Stimulated activated CD8-positive, alpha-beta memory T cell treated with anti-CD3 and anti-CD28 coated beads, Interleukin-7, amount 100 ng/mL, for 24 hours (primary cell): ENCODE measurements at regions not wholly inside any gene's neighbourhood (a gene's known extent, or its start where the extent isn't known, plus 50 kb on each side); places are given as distances from the start of the nearest gene placed in this dataset.
A peak's percentile ranks its signal among the peaks of the same experiment; 100 is the strongest.

ENCODE experiments used
- DNase-seq: peaks from one replicate; pipeline ENCODE4 v3.0.0-alpha.2; 2020; ENCODE audit warnings: low read depth

DNA sequence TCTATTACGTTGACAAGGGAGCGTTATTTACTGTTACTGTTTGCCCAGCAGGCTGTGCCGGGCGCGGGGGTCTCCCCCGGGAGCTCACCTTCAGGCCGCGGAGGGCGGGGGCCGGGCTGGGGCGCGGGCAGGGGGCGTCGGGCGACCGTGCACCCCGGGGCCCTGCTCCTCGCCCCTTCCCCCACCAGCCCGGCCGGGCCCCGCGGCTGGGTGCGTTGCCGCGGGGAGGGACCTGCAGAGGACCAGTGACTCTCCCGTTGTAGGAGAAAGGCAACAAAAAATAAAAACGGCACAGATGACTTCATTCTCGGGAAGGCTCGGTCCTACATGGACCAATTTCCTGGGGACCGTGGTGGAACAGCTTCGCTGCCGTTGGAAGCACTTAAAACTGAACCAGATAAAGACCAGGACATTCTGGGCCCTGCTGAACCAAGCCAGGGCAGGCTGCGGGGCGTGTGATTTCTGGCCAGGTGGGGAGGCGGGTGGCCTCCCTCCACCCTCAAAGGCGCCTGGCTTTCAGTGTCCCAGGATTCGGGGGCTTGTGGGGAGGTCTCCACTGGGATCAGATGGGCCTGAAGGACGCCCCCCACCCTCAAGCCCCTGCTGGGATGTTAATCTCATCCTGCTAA is 57.4 kb downstream of the IGLL1 start:
- DNase-seq = no peak

DNA sequence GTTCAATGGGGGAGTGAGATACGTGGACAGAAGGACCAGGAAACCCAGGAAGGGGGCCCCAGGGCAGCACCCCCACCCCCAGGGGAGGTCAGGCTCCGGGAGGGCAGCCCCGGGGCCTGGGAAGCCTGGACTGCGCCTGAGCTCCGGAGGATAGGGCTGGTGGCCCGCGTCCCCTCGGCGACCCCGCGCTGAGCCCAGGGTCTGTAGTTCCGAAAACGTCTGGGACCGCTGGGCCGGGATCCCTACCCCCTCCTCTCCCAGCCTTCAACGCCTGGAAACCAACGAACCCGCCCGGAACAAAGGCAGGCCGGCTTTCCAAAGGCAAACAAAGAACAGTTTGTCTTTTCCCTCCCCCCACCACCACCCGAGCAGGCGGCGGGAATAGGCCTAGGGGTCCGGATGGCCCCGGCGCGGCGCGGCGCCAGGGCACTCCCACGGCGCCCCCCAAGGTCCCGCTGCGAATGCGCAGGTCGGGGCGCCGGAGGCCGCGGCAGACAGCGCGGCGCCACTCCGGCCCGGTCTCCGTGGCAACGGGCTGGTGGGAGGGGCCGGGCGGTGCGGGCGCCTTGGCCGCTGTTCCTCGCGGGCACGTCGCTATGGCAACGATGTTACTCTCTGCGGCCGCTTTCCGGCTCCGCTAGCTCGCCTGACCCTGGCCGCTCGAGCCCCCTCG is 58.5 kb downstream of the IGLL1 start:
- DNase-seq = peak; percentile 53

DNA sequence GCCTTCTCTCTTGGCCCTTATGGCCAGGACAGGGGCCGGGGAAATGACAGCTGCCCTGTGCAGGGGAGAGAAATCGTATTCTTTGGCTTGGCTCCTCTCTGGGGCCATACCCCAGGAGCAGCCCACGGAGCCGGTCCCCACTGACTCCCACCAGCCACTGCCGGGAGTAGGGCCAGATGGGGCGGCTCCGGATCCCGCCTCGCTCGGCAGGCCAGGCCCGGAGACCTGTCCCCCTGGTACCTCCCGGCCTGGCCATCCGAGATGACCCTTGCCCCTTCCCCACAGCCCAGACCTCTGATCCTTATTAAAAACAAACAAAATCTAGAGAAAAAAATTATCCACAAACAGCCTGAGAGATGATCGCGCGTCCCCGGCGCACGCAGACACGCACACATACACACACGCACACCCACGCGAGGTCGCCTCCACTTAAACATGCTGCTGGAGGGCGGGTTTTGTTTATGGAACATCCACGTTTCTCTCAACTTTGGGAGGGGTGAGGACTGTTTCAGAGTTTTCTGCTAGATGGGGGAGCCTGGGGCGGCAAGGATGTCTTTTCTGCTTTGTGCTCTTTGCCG is 59.1 kb downstream of the IGLL1 start:
- DNase-seq = no peak

DNA sequence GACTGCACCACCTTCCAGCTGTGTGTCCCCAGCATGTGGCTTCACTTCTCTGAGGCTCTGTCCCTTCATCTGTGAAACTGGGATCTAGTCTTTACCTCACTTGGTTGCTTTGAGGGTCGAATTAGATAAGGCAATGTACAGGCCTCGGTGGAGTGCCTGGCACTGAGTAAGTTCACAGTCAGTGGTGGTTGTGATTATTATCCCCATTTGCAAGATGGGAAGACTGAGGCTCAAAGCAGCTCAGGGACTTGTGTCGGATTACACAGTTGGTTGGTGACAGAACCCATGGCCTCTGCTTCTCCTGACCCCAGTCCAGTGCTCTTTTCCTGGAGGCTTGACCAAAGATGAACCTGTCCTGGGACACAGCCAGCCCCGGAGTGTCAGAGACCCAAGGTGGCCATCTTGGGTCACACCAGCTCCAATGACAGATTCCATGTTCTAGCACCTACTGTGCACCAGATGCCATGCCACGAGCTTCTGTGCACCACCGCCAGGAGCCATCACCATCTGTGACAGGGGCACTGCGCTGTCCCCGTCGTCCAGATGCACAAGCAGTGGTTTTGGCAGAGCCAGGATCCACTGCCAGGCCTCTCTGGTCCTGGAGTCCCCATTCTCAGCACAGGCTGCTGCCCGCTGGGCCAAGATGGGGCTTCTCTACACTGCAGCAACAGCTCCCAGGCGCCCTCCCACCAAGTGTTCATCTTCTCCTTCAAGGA is 60.5 kb downstream of the IGLL1 start:
- DNase-seq = no peak

DNA sequence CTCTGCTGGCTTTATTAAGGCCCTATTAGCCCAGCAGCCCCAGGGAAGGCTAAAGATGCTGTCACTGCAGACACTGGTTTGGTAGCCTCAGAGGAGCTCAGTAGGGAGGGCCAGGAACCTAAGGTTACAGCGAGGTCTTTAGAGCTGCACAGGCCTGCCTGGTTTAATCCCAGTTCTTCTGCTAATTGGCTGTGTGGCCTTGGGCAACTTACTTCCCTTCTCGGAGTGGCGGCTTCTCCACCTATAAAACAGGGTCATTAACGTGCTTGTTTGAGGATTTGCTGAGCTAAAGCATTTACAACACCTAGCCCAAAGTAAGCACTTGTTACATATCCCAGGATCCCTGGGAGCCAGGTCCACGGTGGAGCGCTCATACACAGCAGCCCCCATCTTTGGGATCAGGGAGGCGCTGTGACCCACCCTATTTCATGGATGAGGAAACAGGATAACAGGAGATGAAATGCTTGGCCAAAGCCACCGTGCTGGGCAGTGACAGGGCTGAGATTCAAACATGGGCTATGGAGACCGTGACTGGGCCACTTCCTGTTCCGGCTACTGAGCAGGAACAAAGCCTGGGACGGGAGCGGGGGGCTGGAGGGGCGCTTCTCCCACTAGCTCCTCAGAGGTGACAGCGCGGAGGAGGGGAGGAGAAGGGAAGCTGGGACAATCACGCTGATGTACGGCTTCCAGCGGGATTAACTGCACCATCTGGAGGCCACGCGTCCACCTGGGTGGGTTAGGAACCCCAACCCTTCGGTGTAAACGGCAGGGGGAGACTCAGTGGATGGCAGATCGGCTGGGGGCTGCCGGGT is 61.5 kb downstream of the IGLL1 start:
- DNase-seq = no peak

DNA sequence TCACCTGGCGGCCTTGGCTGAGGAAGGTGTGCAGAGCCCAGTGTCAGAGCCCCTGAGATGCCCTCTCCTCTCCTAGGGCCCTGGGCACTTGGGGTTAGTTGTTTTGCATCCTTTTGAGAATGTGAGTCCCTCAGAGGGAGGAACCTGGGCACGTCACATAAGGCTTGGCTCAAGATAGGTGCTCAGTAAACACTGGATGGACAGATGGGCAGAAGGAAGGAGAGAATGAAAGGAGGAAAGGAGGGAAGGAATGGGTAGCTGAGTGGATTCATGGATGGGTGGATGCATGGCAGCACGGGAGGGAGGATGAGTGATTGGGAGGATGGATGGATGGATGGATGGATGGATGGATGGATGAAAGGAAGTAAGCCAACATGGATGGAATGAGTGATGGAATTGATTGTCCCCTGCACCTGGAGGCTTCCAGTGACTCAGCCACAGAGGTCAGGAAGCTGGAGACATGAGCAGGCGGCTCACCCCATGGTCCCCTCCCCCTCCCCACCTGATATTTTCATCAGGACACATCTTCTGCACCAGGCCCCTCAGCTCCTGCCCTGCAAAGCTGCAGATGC is 62.2 kb downstream of the IGLL1 start:
- no peak for DNase-seq

DNA sequence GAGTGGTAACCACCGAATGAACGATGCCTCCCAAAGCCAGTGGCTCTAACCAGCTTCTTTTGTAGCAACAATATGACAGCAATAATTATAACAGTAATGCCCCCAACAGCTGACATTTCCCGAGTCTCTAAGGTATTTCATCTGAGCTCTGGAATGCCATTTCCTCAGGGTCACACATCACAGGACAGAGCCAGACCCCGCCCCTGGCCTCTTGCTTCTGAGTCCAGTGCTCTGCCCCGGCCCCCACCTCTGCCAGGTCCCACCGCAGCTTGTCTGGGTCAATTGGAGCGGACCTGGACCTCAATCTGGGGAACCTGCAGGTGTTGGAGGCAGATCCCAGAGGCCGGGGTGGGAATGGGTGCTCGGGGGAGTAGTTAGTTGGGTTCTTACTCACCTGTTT is 63.8 kb downstream of the IGLL1 start:
- no peak for DNase-seq

DNA sequence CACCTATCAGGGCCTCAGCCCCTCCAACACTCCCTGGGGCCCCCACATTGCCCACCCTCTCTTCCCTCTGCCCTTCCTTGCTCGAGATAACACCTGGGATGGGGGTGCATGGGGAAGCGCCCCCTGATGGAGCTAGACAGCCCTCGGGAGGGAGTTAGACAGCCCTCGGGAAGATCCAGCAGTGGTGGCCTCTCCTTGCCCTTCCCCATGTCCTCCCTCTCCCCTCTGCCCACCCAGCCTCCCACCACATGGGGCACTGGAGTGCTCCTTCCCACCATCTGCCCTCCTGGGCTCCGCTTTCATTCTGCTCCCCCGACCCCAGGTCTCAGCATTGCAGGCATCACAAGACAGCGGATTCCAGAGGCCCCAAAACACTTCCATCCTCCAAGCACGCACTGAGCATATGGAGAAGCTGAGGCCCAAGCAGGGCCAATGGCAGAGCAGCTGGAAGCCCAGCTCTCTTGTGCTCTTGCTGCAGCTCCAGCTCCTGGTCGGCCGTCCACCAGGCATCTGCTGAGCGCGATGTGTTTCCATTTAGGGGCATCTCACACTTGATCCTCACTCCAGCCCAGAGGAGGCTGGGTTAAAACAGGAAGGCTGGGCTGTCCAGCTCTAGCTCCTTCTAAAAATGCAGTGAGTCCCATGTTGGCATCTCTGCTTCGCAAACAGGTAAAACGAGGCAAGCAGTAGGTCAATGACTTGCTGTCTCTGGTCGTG is 65.6 kb downstream of the IGLL1 start:
- DNase-seq = no peak

DNA sequence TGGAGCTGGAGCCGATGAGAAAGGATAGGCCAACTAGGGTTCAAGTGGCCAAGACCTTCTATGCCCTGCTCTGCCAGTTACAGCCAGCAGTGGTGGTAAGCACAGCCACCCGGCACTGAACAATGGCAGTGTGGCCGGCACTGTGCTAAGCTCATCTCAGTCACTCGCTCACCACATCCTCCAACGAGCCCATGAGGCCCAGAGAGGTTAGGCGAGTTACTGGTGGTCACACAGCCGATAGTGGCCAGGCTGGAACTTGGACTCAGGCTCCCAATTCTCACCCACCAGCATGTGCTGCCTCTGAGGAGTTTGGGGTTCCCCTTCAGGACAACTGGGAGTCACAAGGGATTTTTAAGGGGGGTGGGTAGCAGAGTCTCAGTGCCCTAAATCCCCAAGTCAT is 66.4 kb downstream of the IGLL1 start:
- no peak for DNase-seq

DNA sequence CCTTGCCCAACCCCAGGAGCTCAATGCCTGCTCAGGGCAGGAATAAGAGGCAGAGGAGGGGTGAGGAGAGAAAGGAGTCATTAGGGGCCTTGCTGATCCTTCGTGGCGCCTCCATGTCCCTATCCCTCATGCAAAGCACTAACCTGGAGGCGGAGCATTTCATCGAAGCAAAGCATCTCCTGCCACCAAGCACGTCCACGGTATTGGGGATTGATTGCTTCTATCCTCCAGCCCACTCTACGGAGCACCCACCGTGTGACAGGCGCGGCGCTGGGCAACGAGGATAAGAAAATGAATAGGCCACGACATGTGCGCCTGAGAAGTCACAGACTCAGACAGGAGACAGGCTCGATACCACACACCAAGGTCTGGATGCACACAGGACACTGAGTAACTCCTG is 67.0 kb downstream of the IGLL1 start:
- DNase-seq = no peak

DNA sequence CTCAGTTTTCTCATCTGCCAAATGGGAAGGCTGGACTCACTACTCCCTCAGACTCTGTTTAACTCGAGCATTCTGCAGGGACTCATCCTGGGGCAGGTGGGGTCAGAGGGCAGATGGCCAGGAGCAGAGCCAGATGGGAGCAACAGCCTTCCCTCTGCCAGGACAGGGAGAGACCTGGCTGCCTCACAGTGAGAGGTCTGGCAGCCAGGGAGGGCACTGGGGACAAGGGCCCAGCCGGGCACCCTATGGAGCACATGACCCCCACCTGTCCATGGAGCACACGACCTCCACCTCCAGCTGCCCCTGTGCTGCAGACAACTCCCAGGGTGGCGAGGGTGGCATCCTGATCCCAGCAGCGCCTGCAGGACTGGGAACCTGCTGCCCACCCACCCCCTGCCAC is 67.4 kb downstream of the IGLL1 start:
- no peak for DNase-seq

DNA sequence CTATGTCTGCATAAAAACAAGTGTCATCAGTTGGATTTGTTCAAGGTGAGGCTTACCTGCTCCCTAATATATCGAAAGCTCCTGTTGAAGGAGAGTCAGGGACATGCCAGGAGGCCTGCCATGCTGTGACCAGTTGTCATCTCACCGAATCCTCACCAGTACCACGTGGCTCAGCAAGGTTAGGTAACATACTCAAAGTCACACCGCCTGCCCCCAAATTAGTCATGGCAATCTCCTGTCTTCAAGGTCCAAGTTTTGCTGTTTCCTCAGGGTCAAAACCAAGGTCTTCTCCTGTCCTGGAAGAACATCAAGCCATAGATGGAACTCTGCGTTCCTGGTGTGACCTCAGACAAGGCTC is 67.8 kb downstream of the IGLL1 start:
- no peak for DNase-seq

DNA sequence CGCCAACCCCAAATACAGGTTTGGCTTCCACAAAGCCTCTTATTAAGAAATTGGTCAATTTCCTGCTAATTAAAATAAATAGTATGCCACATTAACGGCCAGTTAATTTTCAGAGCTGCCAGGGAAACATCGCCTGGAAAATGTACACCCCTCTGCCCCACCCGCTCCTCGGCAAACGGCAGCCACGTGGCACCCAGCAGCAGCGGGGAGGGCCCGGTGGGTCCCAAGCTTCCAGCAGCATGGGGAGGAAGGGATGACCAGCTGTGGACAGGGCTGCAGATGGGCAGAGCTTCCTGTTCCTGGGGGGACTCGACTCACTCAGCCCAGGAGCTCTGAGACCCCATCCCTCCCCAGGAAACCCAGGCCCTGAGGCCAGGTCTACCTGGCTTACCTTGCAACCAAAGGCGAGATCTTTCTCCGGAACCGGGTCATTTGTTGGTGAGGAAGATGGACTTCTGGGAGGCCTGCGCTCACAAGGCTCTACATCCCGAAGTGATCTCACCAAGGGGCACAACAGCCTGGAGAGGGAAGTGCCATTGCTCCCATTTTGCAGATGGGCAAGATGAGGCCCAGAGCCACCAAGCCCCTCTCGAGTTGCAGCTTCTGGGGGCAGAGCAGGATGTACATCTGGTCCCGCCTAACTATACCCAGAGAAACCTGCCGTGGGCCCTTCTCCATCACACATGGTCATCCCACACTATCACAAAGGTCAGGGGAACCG is 68.3 kb downstream of the IGLL1 start:
- no peak for DNase-seq

DNA sequence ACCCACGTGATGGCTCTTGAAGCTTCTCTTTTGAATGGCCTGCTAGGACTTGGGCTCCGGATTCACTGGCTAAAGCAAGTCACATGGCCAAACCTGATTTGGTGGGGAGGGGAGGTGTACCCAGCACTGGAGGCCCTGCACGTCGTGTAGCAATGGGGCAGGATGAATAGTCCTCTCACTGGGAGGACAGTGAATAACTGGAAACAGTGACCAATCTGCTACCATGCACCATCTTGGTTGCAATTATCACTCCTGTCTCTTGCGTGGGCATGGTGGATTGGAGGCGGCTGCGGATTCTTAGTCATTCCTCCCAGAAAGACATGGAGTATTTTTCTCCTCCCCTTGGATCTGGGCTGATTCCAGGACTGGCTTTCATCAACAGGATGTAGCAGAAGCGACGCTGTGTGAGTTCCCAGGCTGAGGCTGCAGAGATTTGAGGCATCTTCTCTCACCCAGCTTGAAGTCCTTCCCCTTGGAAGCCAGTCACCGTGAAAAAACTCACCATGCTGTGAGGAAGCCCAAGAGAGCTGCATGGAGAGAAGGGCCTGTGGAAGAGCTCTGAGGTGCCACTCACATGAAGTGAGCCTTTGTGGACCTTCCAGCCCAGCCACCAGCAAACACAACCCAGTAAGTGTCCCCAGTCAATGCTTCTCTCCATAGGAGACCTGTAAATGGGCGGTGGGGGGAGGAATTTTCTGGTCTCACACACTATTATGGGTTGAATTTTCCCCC is 70.4 kb downstream of the IGLL1 start:
- DNase-seq = no peak

DNA sequence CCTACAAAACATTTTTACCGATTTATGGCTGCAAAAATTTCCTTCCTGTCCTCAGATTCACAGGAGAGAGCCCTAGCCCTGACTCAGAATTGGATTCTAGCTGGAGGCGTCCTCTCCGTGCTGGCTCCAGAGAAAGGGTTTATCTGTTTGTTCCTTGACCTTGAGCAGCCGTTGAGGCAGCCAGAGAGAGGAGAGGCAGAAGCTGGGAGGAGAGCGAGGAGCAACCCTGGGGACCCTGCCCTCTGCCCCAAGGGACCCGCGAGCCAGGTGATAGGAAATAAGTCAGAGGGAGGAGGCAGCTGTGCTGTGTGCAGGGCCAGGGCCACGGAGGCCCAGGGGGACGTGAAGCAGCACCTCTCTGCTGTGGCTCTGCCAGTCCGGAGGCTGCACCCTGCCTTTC is 75.6 kb downstream of the IGLL1 start:
- no peak for DNase-seq

DNA sequence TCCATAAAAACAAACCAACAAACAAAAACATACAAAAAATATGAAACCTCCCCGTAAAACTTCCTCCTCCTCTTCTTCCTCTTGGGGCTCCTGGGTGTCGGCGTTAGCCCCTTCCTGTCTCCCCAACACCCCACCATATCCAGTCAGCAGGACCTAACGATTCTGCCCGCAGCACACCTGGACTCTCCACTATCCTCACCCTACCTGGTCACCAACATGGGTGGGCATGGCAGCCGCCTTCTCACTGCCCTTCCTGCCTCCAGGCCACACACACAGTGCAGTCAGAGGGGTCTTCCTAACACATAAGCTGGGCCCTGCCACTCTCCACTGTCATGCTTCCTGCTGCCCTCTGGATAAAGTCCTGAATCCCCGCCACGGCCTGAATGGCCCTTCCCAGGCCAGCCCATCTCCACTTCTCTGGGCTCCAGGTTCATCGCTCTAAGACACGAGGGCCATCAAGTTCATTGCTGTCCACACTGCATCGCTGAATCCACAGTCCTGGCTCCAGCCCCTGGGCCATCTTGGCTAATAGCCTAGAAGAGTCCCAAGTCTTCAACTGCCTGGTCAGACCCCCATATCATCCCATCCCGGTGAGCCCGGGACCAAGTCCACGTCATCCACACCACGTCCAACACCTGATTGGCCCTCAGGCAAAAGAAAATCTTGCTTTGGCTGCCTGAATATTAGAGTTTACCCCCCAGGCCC is 76.2 kb downstream of the IGLL1 start:
- DNase-seq = no peak

DNA sequence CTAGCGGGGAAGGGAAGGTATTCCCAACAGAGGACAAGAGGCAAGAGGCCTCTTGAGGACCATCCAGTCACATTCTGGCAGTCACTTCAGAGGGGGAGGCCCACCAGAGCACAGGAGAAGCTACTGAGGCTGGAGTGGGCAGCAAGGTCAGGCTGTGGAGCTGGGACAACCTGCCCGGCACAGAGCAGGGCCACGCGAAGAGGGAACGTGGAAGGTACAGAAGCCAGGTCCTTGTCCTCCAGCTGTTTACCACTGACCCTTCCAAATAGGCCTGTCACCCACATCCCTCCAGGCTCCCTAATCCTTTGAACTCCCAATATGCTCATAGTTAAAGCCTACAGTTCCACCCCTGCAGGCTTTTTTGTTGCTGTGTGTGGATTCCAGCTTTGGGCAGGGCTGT is 76.9 kb downstream of the IGLL1 start:
- DNase-seq = no peak

DNA sequence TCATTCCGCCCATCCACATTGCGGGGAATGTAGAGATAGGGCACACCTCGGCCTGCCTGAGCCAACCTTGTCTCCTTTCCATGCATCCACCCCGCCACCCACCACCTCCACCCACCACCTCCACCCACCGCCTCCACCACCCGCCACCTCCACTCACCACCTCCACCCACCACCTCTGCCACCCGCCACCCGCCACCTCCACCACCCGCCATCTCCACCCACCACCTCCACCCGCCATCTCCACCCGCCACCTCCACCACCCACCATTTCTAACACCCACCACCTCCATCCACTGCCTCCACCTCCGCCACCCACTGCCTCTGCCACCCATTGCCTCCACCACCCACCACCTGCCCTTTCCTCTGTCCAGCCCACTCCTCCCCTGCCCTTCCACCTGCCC is 78.4 kb downstream of the IGLL1 start:
- no peak for DNase-seq

DNA sequence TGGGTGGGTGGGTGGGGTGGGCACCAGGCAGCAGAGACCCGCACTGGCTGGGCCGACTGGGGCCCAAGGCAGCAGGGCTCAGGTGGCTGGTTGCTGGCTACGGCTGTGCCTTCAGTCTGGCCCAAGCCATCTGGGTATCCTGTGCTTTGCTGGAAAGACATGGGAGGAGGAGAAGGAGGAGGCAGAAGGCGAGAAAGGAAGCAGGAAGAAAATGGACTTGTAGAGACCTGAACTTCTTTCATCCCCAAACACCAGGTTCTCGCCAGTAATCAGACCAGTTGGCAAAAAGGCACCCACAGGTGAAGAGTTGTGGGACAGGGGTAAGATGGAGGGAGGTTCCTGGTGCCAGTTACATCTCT is 78.8 kb downstream of the IGLL1 start:
- no peak for DNase-seq
